K562 (cell line): ENCODE measurements at regions not wholly inside any gene's neighbourhood (a gene's known extent, or its start where the extent isn't known, plus 50 kb on each side); places are given as distances from the start of the nearest gene placed in this dataset.

Source experiments
- ATAC-seq: fragments of 200-7000 bp; cut with Tn5 transposase; 3 replicates; pipeline ENCODE4 v1.9.1; 2020; ENCODE audit warnings: moderate library complexity
- BruUV-seq: library from RNA; stranded (reverse); fragments of 400-500 nt; replicated peaks from 2 replicates; lab custom pipeline; 2021; lab: Mats Ljungman, UMichigan
- CTCF ChIA-PET: fragments of 300-600 bp; formaldehyde crosslinking; extraction: SDS; loops from one replicate; lab custom pipeline; 2021; ENCODE audit warnings: low intra/inter-chr PET ratio; lab: Yijun Ruan, JAX
- POLR2A ChIA-PET: fragments of 300-600, 350-650 bp; sonication (Branson Sonifier 250); formaldehyde crosslinking; extraction: SDS; loops from one replicate; lab custom pipeline; 2021; ENCODE audit warnings: antibody characterized with exemption, inconsistent platforms; lab: Yijun Ruan, JAX
- DNase-seq, 4 experiments: peaks; one replicate each; pipeline versions ENCODE4 v3.0.0 to v3.0.0-alpha.2; 2011 to 2018; ENCODE audit warnings: low spot score in 3 of 4, mixed read lengths in 3 of 4; ENCODE audit errors: extremely low read depth in 1 of 4
- FAIRE-seq: peaks from 2 replicates; lab custom pipeline; 2011; peaks lifted over from hg19 to GRCh38; lab: Jason Lieb, UNC
- H2AFZ ChIP-seq: 2 replicates; pipeline ENCODE4 v1.6.0; 2011; ENCODE audit warnings: low read depth, low read length, control low read depth, inconsistent platforms
- H3K27ac ChIP-seq: fragments of 200-600 bp; 3 replicates; pipeline ENCODE4 v1.8.0; 2011; ENCODE audit warnings: low read depth, mild to moderate bottlenecking, control low read depth, inconsistent platforms, low read length, moderate library complexity, mixed read lengths; ENCODE audit errors: extremely low read depth
- H3K27me3 ChIP-seq, 2 experiments: fragments of 300-600 bp in 1 of 2; 2 replicates in 1 of 2; 3 replicates in 1 of 2; pipeline versions ENCODE4 v1.6.0 to v1.8.0; 2011; ENCODE audit warnings: inconsistent platforms in 2 of 2, low read length in 2 of 2, mild to moderate bottlenecking in 1 of 2, mixed read lengths in 1 of 2, moderate library complexity in 1 of 2; ENCODE audit not compliant: control insufficient read depth in 2 of 2, insufficient read depth in 2 of 2
- H3K36me3 ChIP-seq: fragments of 300-600 bp; 3 replicates; pipeline ENCODE4 v1.8.0; 2011; ENCODE audit warnings: mild to moderate bottlenecking, low read length, inconsistent platforms; ENCODE audit not compliant: control insufficient read depth, insufficient read depth
- H3K4me1 ChIP-seq, 2 experiments: fragments of 200-600 bp in 1 of 2; replicated peaks in 1 of 2; 2 replicates in 1 of 2; 3 replicates in 1 of 2; pipeline versions ENCODE4 v1.5.1 to v1.8.0; 2011; ENCODE audit warnings: inconsistent platforms in 2 of 2, low read length in 2 of 2, mild to moderate bottlenecking in 1 of 2, mixed read lengths in 1 of 2, moderate library complexity in 1 of 2; ENCODE audit not compliant: control insufficient read depth in 2 of 2, insufficient read depth in 2 of 2
- H3K4me2 ChIP-seq: 2 replicates; pipeline ENCODE4 v1.6.1; 2011; ENCODE audit warnings: low read length, control low read depth, inconsistent platforms, mixed read lengths; ENCODE audit not compliant: insufficient read depth
- H3K4me3 ChIP-seq: fragments of 200-600 bp; sonication (generic), shearing (Covaris generic); 2 replicates; pipeline ENCODE4 v1.5.1; 2016; ENCODE audit warnings: control low read depth, inconsistent platforms
- H3K79me2 ChIP-seq: fragments of 200-600 bp; 3 replicates; pipeline ENCODE4 v1.8.0; 2011; ENCODE audit warnings: low read length, inconsistent platforms; ENCODE audit not compliant: control insufficient read depth, insufficient read depth
- H3K9ac ChIP-seq, 2 experiments: 2 replicates each; pipeline versions ENCODE4 v1.6.0 to v1.6.1; 2011; ENCODE audit warnings: low read depth in 2 of 2, low read length in 2 of 2, control low read depth in 1 of 2, inconsistent platforms in 1 of 2, mild to moderate bottlenecking in 1 of 2, mixed read lengths in 1 of 2; ENCODE audit not compliant: insufficient read depth in 1 of 2
- H3K9me1 ChIP-seq: one replicate; pipeline ENCODE4 v1.6.0; 2011; ENCODE audit warnings: inconsistent platforms, mild to moderate bottlenecking, low read length, moderate library complexity; ENCODE audit not compliant: control insufficient read depth, insufficient read depth
- H3K9me3 ChIP-seq: replicated peaks from 2 replicates; pipeline ENCODE4 v1.5.1; 2011; ENCODE audit warnings: low read depth, low read length, inconsistent platforms; ENCODE audit not compliant: control insufficient read depth, insufficient read depth
- H4K20me1 ChIP-seq: replicated peaks from 2 replicates; pipeline ENCODE4 v1.6.1; 2011; ENCODE audit warnings: low read length, inconsistent platforms, mixed read lengths; ENCODE audit not compliant: control insufficient read depth, insufficient read depth
- FOXP4 ChIP-seq: sonication (generic); formaldehyde crosslinking; IDR thresholded peaks from 2 replicates; pipeline ENCODE4 v1.8.0; 2022; ENCODE audit warnings: mild to moderate bottlenecking, missing genetic modification reagents, borderline replicate concordance
- STAT6 ChIP-seq: sonication (generic); formaldehyde crosslinking; IDR thresholded peaks from 2 replicates; pipeline ENCODE4 v1.8.1; 2023; ENCODE audit warnings: mild to moderate bottlenecking, missing genetic modification reagents
- WGBS: fragments of 100-300 bp; shearing (Covaris generic); methylation state at CpG from one replicate; pipeline ENCODE4 v1.1.6; 2016; ENCODE audit warnings: low coverage, mixed read lengths; ENCODE audit not compliant: insufficient coverage; ENCODE audit errors: missing lambda C conversion rate; 5-methylcytosine and 5-hydroxymethylcytosine counted together
- in situ Hi-C: fragments of 300-500 bp; cut with MboI; formaldehyde crosslinking; loops from 4 replicates; pipeline ENCODE4 v1.15.0; 2018; ENCODE audit warnings: inconsistent platforms, mixed read lengths
- intact Hi-C: fragments of 100-400 bp; cut with micrococcal nuclease; formaldehyde crosslinking; loops from 2 replicates; pipeline ENCODE4 v1.14.2; 2022

GRCh38 chr10:108055506-108055905, 891.0 kb upstream of the SORCS1 start:
- H3K4me1 ChIP-seq = no peaks in the 10 kb centered on the region
- no peak overlapping the region for H3K4me2 ChIP-seq
- intact Hi-C loops = no loop called here
- no peaks in the 10 kb centered on the region for H3K79me2 ChIP-seq
- no TSS peak for BruUV-seq
- no peaks in the 10 kb centered on the region for H3K9me1 ChIP-seq
- ChIA-PET CTCF (no interaction called here), POLR2A (no interaction called here)
- H3K36me3 ChIP-seq = no peaks in the 10 kb centered on the region
- no peaks in the 10 kb centered on the region for H3K27me3 ChIP-seq
- WGBS = 0% methylated on average over 1 of the region's 1 CpG
- FAIRE-seq (no peak), ATAC-seq (no peak), DNase-seq (no peak)
- H2AFZ ChIP-seq = no peak overlapping the region
- H3K9me3 ChIP-seq = no peaks in the 10 kb centered on the region
- H3K9ac ChIP-seq = no peak overlapping the region
- H3K27ac ChIP-seq = no peak overlapping the region
- TF ChIP-seq STAT6 (CRISPR knock-in tag) = no peak
- no peak for TF ChIP-seq FOXP4 (CRISPR knock-in tag)
- H3K4me3 ChIP-seq = no peak overlapping the region
- H4K20me1 ChIP-seq = no peaks in the 10 kb centered on the region
- in situ Hi-C loops = no loop called here
